Transverse colon (tissue), 4 donors: ENCODE measurements at regions not wholly inside any gene's neighbourhood (a gene's known extent, or its start where the extent isn't known, plus 50 kb on each side); places are given as distances from the start of the nearest gene placed in this dataset.

Source experiments
- CTCF ChIP-seq, 5 experiments: fragments of 200-600 bp in 3 of 5; fragments of 450-650 bp in 2 of 5; sonication (generic) in 3 of 5; IDR thresholded peaks; 1 replicate in 2 of 5; 2 replicates in 3 of 5; pipeline ENCODE4 v1.5.1; 2016 to 2017; ENCODE audit warnings: antibody characterized with exemption in 5 of 5, inconsistent platforms in 3 of 5, mild to moderate bottlenecking in 2 of 5, moderate library complexity in 1 of 5
- POLR2A ChIP-seq: fragments of 450-650 bp; IDR thresholded peaks from one replicate; pipeline ENCODE4 v1.6.1; 2016; ENCODE audit warnings: antibody characterized with exemption, mild to moderate bottlenecking, moderate library complexity
- POLR2AphosphoS5 ChIP-seq, 3 donors: sonication (generic); formaldehyde crosslinking; IDR thresholded peaks; one replicate each; pipeline ENCODE4 v1.6.1; 2016; ENCODE audit warnings: antibody characterized with exemption in 3 of 3

- TF ChIP-seq CTCF (IDR thresholded peaks at IDR 0.05) (no peak), POLR2AphosphoS5 (IDR thresholded peaks at IDR 0.05) (no peak), POLR2A (no peak)
Observed at GRCh38 chr2:105541189-105542050, 142.6 kb upstream of the FHL2 start.
